ENCODE measurements at regions not wholly inside any gene's neighbourhood (a gene's known extent, or its start where the extent isn't known, plus 50 kb on each side); places are given as distances from the start of the nearest gene placed in this dataset.

GRCh38 chr3:160622263-160623045 lies 54.5 kb upstream of the ARL14 start:
- DNase-seq (no peak), ATAC-seq (peak in 1 of 2 donors; percentile 81)
- intact Hi-C loops (cut with DNase I): no loop called here

GRCh38 chr3:160618878-160619277 lies 53.5 kb upstream of the KPNA4 start:
- DNase-seq: no peak
- intact Hi-C loops (cut with DNase I): no loop called here
- no peak for ATAC-seq

- ATAC-seq (peak; percentile 18 to 63), DNase-seq (no peak)
- intact Hi-C loops (cut with DNase I): no loop called here
Measured at GRCh38 chr3:160618363-160618762, 53.0 kb upstream of the KPNA4 start.

GRCh38 chr3:160617636-160618035 lies 52.3 kb upstream of the KPNA4 start:
- intact Hi-C loops (cut with DNase I): no loop called here
- DNase-seq (no peak), ATAC-seq (no peak)

- intact Hi-C loops (cut with DNase I): no loop called here
- ATAC-seq: peak in 1 of 2 donors; percentile 74
- DNase-seq: no peak
Measured at GRCh38 chr3:160616716-160617115, 51.3 kb upstream of the KPNA4 start.

- intact Hi-C loops (cut with DNase I): no loop called here
- ATAC-seq: peak in 1 of 2 donors; percentile 39
- DNase-seq: no peak
Measured at GRCh38 chr3:160616311-160616710, 50.9 kb upstream of the KPNA4 start.

All from left cardiac atrium (tissue), 4 donors.